ENCODE measurements at regions not wholly inside any gene's neighbourhood (a gene's known extent, or its start where the extent isn't known, plus 50 kb on each side); places are given as distances from the start of the nearest gene placed in this dataset.
A peak's percentile ranks its signal among the peaks of the same experiment; 100 is the strongest.

DNA sequence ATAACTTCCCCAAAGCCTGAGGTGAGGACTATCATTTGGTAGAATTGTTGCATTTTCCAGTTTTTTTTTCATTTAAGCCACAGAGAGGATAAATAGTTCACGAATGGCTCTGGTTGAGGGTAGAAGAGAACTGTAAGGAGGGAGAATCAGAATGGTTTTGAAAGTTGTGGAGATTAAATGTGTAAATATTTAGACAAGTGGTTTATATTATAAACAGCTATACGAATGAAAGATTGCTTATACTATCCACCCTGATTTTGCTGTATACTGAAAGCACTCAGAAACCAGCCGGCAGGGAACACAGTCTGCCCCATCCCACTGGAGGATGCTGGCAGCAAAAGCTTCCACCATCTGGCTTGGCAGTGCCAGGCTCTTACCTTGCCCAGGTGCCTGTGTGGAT, 341.1 kb downstream of the RAPGEF2 start:
- no peak for DNase-seq (ENCODE audit: low read depth in 4 of 4, low spot score in 3 of 4)

DNA sequence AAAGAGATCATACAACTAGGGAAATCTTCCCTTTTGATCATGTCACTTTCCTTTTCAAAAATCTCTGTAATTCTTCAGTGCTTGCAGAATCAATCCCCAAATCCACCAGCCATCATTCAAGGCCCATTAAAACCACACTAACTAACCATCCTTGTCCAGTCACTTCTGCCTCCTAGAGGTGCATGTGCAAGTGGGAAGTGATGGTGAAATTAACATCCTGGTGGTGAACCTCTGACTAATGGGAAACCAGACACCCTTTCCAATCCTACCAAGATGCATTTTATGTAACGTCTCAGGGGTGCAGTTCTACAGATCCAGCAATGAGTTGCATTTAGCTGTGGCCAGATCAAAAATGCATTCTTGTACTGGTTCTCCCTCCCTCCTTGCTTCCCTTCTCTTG, 341.8 kb downstream of the RAPGEF2 start:
- no peak for DNase-seq (ENCODE audit: low read depth in 4 of 4, low spot score in 3 of 4)

DNA sequence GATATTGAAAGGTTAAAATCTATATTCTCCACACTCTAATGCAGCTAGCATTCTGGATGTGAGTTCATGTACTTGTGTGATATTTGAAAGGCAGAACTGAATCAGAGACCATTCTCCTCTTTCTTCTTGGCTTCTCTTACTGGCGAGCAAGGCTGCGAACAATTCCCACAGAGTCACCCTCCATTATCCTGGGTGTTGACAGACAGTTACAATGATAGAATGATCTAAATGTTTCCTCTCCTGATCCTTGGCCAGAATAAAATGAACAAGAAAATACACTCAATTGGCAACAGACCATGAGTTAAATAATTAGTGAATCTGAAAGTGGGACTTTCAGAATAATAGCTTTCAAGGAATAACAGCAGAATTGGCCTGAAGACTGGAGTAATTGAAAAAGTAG, 342.8 kb downstream of the RAPGEF2 start:
- DNase-seq (ENCODE audit: low read depth in 4 of 4, low spot score in 3 of 4): no peak

DNA sequence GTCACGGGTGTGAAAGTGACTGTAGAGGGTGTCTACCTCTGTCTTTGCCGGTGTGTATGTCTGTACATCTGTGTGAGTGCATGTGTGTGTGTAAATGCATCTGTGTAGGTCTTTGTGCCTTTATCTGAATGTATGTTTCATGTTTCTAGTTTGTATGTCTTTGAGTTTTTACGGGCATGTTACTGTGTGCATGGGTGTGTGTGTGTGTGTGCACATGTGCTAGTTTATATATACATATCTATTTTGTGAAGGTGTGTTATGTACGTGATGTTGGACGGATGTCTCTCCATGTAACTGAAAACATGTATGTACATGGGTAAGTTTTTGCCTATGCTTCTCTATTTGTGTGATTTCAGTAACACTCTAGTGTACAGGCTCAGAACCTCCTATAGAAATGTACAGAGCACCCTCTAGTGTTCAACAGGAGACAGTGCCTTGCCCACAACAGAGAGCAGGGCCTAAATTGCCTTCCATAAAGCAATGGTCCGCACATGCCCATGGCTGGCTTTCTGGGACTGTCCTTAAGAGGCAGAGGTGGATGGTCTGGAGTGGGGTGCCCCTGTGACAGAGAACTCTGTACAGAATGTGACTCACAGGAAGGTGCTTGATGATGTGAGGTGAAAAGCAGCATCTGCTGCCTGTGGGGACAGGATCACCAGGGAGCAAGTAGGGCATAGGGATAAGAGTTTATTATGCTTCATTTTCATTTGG, 343.5 kb downstream of the RAPGEF2 start:
- peak; percentile 34 to 63 (median 47) for DNase-seq (ENCODE audit: low read depth in 4 of 4, low spot score in 3 of 4)

DNA sequence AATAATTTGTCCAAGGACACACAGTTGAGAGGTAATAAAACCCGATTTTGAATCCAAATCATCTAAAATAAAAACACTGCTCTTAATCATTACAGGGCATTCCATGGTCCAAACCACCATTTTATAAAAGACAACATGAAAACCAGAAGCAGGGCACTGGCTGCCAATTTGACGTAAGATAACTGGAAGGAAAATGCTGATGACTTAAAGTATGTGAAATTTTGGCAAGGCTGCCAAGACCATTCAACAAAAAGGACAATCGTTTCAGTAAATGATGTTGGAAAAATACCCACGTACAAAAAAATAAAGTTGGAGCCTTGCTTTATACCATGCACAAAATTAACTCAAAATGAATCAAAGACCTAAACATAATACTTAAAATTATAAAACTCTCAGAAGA, 344.4 kb downstream of the RAPGEF2 start:
- no peak for DNase-seq (ENCODE audit: low read depth in 4 of 4, low spot score in 3 of 4)

DNA sequence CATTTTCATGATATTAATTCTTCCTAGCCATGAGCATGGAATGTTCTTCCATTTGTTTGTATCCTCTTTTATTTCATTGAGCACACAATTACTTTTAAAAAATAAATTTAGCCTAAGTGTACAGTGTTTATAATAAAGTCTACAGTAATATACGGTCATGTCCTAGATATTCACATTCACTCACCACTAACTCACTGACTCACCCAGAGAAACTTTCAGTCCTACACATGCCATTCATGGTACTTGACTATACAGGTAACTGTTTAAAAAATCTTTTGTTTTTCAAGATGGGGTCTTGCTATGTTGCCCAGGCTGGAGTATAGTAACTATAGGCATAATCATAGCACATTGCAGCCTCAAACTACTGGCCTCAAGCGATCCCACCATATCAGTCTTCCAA, 348.1 kb downstream of the RAPGEF2 start:
- no peak for DNase-seq (ENCODE audit: low read depth in 4 of 4, low spot score in 3 of 4)

DNA sequence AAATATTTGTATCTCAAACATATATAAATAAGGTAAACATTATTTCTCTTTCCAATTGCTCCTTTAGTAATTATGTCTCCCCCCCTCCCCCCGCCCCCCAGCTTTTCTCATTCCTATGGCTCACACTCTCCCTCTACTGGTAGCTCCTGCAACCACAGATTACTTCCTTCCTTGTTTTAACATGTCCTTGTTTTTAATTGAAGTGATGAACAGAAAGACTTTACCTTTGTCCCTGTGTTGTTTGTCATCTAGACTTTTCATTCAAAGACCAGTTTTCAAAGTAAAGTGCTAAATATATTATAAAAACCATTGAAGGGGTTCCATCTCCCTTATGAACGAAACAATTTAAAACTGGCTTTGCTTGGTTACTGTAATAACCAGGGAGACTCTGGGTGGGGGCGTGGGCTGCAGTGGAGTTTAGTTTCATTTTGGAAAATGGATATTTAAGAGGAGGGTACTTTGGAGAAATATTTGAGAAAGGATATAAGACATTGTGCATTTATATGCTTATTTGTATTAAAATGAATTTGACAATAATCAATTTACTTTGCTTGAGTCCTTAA, 352.9 kb downstream of the RAPGEF2 start:
- peak in 1 of 4 donors; percentile 23 for DNase-seq (ENCODE audit: low read depth in 4 of 4, low spot score in 3 of 4)

DNA sequence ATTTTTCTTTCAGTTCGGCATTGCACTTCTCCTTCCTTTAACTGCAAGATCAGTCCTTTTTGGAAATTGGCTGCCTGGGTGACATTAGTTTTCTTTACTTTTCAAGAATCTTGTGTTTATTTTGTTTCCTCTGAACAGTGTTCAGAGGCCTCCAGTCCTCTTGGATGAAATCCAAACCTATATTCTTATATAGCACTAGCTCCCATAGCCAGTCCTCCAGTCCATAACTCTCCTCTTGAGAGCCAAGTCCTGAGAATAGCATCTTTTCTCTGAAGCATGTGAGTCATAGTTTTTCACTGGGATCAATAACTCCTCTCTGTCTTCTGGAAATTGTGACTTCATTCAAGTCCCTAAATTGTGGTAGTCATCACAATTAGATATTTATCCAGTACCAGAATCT, 357.5 kb downstream of the RAPGEF2 start:
- no peak for DNase-seq (ENCODE audit: low read depth in 4 of 4, low spot score in 3 of 4)

DNA sequence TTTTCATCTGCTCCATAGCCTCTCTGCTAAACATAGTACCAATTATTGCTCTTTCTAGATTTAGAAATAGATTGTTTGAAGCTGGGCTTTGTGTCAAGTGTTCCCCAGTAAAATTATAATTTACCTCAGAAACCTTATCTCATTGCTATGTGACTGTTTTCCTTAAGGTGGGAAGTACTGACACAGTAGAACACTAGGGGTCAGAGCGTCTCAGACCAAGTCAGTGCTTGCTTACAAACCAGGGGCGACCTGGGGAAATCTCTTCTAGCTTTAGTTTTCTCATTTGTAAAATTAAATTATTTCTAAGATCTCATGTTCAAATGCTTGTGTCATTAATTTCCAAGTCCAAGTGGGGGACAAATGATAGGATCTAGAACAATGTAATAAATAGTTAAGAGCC, 360.4 kb downstream of the RAPGEF2 start:
- no peak for DNase-seq (ENCODE audit: low read depth in 4 of 4, low spot score in 3 of 4)

DNA sequence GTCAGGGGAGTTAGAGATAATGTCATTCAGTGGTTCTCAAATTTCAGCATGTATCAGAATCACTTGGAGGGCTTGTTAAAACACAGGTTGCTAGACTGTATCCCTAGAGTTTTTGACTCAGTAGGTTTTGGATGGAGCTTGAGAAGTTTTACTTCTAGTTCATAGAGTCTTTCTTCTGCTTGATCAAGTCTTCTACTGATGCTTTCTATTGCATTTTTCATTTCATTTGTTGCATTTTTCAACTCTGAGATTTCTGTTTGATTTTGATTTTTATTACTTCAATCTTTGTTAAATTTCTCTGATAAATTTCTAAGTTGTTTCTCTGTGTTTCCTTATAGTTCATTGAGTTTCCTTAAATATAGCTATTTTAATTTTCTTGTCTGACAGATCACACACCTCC, 361.4 kb downstream of the RAPGEF2 start:
- no peak for DNase-seq (ENCODE audit: low read depth in 4 of 4, low spot score in 3 of 4)

DNA sequence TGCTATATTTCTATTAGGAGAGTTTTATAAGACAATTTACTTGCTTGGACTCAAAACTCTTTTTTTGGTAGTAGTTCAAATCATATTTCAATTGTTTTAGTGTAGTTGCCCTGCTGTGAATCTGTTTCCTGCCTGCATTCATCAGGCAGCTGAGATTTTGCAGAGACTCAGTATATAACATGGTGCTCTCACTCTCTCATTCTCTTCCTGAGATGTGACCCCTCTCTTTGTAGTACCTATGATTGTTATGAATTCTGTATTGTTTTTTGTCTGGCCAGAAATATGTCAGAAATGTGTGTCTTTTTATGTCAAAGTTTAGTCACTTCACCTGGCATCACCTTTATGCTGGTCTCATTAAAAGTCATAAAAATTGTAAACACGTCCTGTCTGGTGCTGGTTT, 374.0 kb downstream of the RAPGEF2 start:
- no peak for DNase-seq (ENCODE audit: low read depth in 4 of 4, low spot score in 3 of 4)

DNA sequence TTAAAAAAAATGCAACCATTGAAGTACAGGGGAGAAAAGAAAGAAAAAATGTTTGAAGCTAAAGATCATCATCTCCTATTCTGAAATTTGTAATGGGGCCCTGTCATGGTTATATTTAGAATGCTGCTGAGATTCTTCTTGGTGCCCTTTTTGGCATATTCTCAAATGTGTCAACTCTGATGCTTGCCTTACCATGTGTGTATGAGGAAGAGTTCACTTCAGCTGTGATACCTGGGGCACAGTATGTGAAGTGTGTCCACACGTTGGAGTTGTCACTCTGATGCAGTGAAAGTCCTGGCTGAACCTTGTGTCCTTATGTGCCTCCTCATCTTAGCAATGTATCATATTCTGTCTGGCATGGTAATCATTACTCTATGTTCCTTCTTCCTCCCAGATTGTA, 377.9 kb downstream of the RAPGEF2 start:
- DNase-seq (ENCODE audit: low read depth in 4 of 4, low spot score in 3 of 4): no peak

DNA sequence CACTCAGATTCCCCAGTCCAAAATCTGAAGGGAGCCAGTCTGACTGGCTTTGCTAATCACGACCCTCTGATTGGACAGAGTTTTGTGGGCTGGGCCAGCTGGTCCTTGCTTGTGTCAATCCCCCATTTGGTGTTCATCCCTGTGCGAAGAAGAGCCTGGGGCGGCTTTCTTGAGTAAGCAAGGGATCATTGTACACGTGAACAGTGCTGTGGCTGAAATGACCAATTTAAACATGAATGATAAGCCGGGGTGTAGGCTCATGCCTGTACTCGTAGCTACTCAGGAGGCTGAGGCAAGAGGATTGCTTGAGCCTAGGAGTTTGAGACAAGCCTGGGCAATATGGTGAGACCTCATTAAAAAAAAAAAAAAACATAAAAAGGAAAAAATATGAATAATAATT, 379.1 kb downstream of the RAPGEF2 start:
- DNase-seq (ENCODE audit: low read depth in 4 of 4, low spot score in 3 of 4): no peak

DNA sequence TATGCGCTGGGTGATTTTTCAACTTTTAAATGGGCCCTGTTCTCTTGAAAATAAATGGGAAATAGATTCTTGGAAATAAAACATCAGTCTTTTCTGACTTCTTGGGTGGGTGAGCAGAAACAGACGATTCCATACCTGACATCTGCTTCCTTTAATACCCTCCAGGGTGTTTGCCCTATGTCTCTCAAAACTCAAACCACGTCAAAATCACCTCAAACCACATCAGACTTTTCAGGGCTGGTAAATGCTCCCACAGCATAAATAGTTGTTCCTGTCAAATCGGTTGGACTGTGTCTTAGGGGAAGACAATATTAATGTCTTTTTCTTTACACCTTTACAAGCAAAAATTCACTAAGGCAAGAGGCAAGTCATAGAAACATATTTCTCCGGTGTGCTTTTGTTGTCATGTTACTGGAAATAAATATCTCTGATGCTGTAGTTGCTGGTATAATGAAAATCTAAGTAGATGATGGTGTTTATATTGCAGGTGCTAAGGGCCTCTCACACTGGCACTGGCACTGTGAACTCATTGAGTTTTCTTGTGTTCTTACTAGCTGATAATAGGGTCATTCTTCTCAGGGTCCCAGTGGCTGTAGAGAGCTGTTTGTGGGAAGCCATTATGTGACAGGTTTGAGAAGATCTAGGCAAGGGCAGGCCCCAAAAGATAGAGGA, 380.4 kb downstream of the RAPGEF2 start:
- no peak for DNase-seq (ENCODE audit: low read depth in 4 of 4, low spot score in 3 of 4)

DNA sequence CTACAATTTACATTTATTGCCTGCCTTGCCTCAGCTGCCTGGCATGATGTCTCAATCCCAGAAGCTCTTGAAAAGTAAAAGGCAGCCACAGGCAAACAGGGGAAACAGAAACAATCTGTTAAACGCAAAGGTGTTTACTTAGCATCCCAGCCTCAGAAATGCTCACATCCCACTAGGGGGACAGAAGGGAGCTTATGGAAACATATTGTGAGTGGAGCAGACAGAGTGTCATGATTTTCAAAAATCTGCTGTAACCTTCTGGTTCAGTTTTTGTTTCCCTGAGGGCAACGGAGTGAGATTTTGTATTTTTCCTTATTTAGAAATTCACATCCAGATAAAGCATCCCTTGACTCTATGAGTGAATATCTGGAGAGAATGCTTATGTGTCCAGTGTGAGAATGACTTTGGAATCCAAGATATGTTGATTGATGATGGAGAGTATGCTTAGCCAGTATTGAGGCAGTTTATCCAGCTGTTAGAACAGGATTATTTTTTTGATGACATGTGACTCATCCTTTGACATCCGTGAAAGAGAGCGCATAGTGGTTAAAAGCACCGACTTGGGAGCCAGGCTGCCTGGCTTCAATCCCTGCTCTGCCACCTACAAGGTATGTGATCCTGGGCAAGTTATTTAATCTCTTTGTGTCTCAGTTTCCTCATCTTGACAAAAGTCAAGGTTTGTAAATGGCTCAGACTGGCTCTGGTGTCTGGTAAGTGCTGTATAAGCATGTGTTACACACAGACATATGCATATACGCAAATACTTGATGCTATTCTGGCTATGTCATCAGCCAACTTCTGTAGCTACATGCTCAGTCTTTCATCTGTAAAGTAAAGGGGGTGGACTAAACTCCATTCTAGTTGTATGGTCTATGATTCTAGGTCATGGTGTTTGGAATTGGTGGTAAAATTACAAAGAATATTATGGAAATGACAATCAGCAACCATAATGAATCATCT, 381.2 kb downstream of the RAPGEF2 start:
- DNase-seq (ENCODE audit: low read depth in 4 of 4, low spot score in 3 of 4): no peak

DNA sequence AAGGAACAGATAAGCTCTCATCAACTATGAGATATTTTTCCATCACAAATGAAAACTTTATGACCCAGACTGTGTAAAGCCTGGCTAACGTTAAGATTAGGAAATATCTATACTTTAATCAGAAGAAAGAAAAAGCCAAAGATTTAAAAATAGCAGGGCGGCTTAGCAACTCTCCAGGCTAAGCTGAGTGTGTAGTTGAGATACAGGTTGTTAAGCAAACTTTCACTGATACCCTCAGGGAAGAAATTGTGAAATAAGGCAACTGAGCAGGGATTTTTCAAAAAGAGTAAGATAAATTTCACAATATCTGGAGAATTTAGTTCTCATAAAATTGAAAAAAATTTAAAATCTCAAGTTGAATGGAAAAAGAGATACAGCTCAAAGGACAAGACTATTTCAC, 382.0 kb downstream of the RAPGEF2 start:
- no peak for DNase-seq (ENCODE audit: low read depth in 4 of 4, low spot score in 3 of 4)

DNA sequence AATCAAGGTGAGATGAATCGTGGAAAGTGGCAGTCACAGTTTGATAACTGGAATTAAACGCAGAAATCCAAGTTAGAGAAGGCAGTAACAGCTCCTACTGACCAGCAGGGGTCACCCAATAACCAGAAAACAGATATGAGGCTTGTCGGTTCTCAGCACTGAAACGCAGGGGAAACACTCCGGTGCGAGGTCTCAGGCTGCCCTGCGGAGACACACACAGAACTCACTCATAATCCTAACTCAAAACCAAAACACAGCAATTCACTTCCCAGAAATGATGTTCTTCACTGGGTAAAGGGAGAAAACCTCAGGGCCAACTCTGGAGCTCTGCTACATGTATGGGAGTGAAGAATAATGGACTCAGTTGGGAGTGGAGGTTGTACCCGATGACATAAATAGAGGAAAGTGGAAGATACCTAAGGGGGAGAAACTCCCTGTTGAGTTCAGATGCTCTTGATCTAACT, 384.4 kb downstream of the RAPGEF2 start:
- DNase-seq (ENCODE audit: low read depth in 4 of 4, low spot score in 3 of 4): peak; percentile 53 to 77 (median 66)

DNA sequence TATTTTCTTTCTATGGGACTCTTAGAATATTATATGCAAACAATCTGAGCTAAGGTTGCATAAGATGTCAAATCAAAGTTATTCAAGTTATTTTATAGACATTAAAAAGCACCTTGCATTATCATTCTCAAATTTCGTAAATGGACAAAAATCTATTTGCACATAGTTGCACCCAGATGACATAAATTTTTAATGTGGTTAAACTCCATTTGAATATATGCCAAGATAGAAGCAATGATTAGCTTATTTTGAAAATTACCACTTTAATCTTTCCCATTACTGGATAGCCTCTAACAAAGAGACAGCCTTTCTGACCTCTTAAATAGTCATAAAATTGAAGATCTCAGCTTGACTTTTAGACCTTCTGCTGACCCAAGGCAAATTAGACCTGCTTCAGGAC, 386.8 kb downstream of the RAPGEF2 start:
- DNase-seq (ENCODE audit: low read depth in 4 of 4, low spot score in 3 of 4): no peak

DNA sequence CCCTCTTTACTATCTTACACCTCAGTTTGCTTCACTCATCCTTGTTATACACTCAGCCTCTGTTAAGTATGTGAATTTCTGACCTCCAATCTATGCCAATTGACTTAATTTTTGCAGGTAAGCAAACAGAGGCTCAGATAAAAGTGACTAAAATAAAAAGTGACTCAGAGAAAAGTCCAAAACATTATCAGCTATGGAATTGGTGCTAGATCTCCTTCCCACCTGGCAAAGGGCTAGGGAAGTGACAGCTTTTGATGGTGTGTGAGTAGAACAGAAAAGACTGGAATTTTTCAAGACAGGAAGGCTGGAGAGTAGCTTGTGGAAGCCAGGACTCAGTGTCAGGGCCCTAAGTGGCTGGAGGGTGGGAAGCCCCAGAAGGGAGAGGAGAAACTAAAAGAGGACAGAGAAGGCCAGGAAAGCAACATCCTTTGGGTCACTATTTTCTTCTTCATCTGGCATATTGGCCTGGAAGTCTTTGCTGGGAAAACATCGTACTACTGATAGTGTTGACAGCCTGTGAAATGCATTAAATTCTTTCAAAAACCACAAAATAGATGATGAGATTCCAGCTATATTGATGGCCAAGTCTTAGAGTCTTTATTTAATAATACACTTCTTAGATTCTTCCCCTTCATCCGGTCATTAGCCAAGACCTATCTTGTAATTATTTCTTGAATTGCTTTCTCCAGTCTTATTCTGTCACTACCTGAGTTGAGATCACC, 392.8 kb downstream of the RAPGEF2 start:
- no peak for DNase-seq (ENCODE audit: low read depth in 4 of 4, low spot score in 3 of 4)

DNA sequence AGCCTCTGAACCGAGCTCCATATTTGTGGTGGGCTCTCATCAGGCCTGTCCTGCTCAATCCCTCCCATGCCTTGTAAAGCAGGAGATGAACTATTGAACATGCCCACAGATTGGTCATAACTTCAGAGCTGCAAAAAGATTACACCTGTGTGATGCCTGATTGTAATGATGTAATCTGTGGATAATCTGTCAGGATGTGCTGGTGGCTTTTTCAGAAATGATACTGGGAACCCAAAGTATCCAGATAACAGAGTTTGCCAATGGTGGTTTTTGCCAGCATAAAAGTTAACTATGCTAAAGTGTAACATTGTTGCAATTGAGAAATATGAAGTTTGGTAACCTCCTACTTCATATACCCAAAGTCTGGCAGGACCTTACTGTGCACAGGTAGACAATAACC, 393.4 kb downstream of the RAPGEF2 start:
- no peak for DNase-seq (ENCODE audit: low read depth in 4 of 4, low spot score in 3 of 4)
